PC-3 (cell line): ENCODE measurements at regions not wholly inside any gene's neighbourhood (a gene's known extent, or its start where the extent isn't known, plus 50 kb on each side); places are given as distances from the start of the nearest gene placed in this dataset.

Experiments used
- ATAC-seq: fragments of 200-7000 bp; cut with Tn5 transposase; 2 replicates; pipeline ENCODE4 v1.9.1; 2020; ENCODE audit warnings: mild to moderate bottlenecking, moderate library complexity
- BruUV-seq: library from RNA; stranded (reverse); fragments of 400-500 nt; replicated peaks from 2 replicates; lab custom pipeline; 2021; lab: Mats Ljungman, UMichigan
- CTCF ChIA-PET: fragments of 300-600 bp; sonication (Branson Sonifier 250); formaldehyde crosslinking; loops from one replicate; lab custom pipeline; 2022; ENCODE audit warnings: antibody characterized with exemption; lab: Charles Lee
- POLR2A ChIA-PET: fragments of 300-600 bp; sonication (Branson Sonifier 250); formaldehyde crosslinking; loops from one replicate; lab custom pipeline; 2022; ENCODE audit warnings: antibody characterized with exemption; ENCODE audit not compliant: unreplicated experiment; lab: Charles Lee
- DNase-seq: peaks from one replicate; pipeline ENCODE4 v3.0.0-alpha.2; 2015
- H2AFZ ChIP-seq: fragments of 300-600 bp; sonication (generic); 2 replicates; pipeline ENCODE4 v1.6.0; 2016; ENCODE audit warnings: antibody characterized with exemption, low read length
- H3F3A ChIP-seq: fragments of 300-600 bp; sonication (generic); one replicate; pipeline ENCODE4 v1.6.0; 2017; ENCODE audit warnings: antibody characterized with exemption, low read length, control low read depth, mild to moderate bottlenecking; ENCODE audit not compliant: unreplicated experiment
- H3K27ac ChIP-seq: fragments of 300-600 bp; sonication (generic); 2 replicates; pipeline ENCODE4 v1.5.1; 2016; ENCODE audit warnings: mild to moderate bottlenecking, low read length
- H3K27me3 ChIP-seq: fragments of 300-600 bp; sonication (generic); 2 replicates; pipeline ENCODE4 v1.6.1; 2016; ENCODE audit warnings: low read length, mixed read lengths
- H3K36me3 ChIP-seq: fragments of 300-600 bp; sonication (generic); 2 replicates; pipeline ENCODE4 v1.6.1; 2016; ENCODE audit warnings: low read depth, mixed run types, low read length, mixed read lengths
- H3K4me1 ChIP-seq: fragments of 300-600 bp; sonication (generic); 2 replicates; pipeline ENCODE4 v1.5.1; 2016; ENCODE audit warnings: low read length; ENCODE audit not compliant: insufficient read depth
- H3K4me2 ChIP-seq: fragments of 300-600 bp; sonication (generic); 2 replicates; pipeline ENCODE4 v1.6.0; 2016; ENCODE audit warnings: low read length
- H3K4me3 ChIP-seq: fragments of 300-600 bp; sonication (generic); 2 replicates; pipeline ENCODE4 v1.5.1; 2016; ENCODE audit warnings: mild to moderate bottlenecking, low read length, mixed read lengths
- H3K79me2 ChIP-seq: fragments of 300-600 bp; sonication (generic); 2 replicates; pipeline ENCODE4 v1.6.1; 2017; ENCODE audit warnings: low read length, mixed read lengths
- H3K9ac ChIP-seq: fragments of 300-600 bp; sonication (generic); 2 replicates; pipeline ENCODE4 v1.6.0; 2016; ENCODE audit warnings: mild to moderate bottlenecking, low read length
- H3K9me2 ChIP-seq: fragments of 300-600 bp; sonication (generic); replicated peaks from 2 replicates; pipeline ENCODE4 v1.6.1; 2016; ENCODE audit warnings: mixed run types, low read length, mixed read lengths
- H3K9me3 ChIP-seq: fragments of 300-600 bp; sonication (generic); 2 replicates; pipeline ENCODE4 v1.6.1; 2016; ENCODE audit warnings: low read length, mixed read lengths
- H4K20me1 ChIP-seq: fragments of 300-600 bp; sonication (generic); 2 replicates; pipeline ENCODE4 v1.6.1; 2016; ENCODE audit warnings: low read length, mixed read lengths
- EZH2 ChIP-seq: fragments of 300-600 bp; sonication (generic); IDR thresholded peaks from one replicate; pipeline ENCODE4 v1.6.1; 2017; ENCODE audit warnings: antibody characterized with exemption, mild to moderate bottlenecking, low read length; ENCODE audit not compliant: unreplicated experiment
- EZH2phosphoT487 ChIP-seq: fragments of 300-600 bp; sonication (generic); IDR thresholded peaks from 2 replicates; pipeline ENCODE4 v1.6.1; 2018; ENCODE audit warnings: mild to moderate bottlenecking, antibody characterized with exemption, low read length, borderline replicate concordance
- intact Hi-C: fragments of 100-400 bp; cut with micrococcal nuclease; formaldehyde crosslinking; loops from 2 replicates; pipeline ENCODE4 v1.9.0; 2023
- TF ChIP-seq, protein P1 (sequence below): fragments of 300-600 bp; sonication (generic); conservative IDR thresholded peaks from 2 replicates; pipeline ENCODE4 v1.5.1; 2017; ENCODE audit warnings: antibody characterized with exemption, low read depth, mild to moderate bottlenecking, low read length

DNA sequence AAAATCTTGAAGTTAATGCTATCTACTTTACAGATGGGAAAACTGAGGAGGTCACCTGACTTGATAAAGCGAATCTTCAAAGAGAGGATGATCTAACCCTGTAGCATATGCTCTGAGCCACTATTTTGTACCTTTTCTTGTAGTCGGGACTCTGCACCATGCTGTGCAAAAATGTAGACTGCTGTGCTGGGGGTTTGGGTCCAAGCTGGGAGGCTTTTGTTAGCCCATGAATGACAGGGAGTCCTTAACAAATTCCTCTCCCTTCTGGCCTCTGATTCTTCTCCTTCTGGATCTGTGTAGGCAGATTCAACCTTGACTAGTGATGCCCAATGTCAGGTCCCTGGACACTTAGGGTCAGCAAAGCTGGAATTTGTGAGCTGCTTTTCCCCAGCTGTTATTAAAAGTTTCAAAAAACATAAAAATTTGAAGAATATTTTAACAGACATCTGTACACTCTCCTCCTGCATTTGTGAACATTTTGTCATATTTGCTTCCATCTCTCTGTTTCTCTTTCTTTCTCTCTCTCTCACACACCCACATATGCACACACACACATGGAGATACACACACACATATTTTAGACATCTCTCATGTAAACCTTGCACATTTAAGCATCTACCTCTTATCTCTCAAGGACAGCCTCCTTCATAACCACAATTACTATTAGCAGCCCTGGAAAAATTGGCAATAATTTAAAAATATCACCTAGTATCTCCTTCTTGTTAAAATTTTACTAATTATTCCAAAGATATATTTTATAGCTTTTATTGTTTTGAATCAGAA lies 335.0 kb upstream of the TRIB2 start:
- BruUV-seq: no TSS peak
- Histone ChIP-seq H3K4me3 (no peak overlapping the region), H3K79me2 (no peaks in the 10 kb centered on the region), H3F3A (no peaks in the 10 kb centered on the region), H3K9me2 (no peaks in the 10 kb centered on the region), H3K9me3 (no peaks in the 10 kb centered on the region), H3K4me2 (no peak overlapping the region), H3K36me3 (no peaks in the 10 kb centered on the region), H3K9ac (no peak overlapping the region), H3K27ac (no peak overlapping the region), H2AFZ (no peak overlapping the region), H4K20me1 (no peaks in the 10 kb centered on the region), H3K27me3 (no peaks in the 10 kb centered on the region), H3K4me1 (no peaks in the 10 kb centered on the region)
- ChIA-PET CTCF (no interaction called here), POLR2A (no interaction called here)
- ATAC-seq (no peak), DNase-seq (no peak)
- TF ChIP-seq EZH2 (no peak), EZH2phosphoT487 (no peak)
- intact Hi-C loops: no loop called here

DNA sequence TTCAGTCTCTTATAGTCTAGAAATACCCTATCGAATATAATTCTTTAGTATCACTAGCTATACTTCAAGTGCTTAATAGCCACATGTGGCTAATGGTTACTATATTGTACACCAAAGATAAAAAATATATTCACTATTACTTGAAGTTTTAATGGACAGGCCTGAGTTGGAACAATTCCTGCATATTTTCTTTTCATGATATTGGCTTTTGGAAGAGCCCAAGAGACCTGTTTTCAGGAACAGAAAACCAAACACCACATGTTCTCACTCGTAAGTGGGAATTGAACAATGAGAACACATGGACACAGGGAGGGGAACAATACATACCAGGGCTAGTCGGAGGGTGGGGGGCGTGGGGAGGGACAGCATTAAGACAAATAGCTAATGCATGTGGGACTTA lies 334.4 kb upstream of the TRIB2 start:
- no peak overlapping the region for H3K4me3 ChIP-seq
- H3F3A ChIP-seq: no peaks in the 10 kb centered on the region
- no peak for ATAC-seq
- H3K27ac ChIP-seq: no peak overlapping the region
- TF ChIP-seq EZH2: no peak
- no peaks in the 10 kb centered on the region for H3K36me3 ChIP-seq
- H3K27me3 ChIP-seq: no peaks in the 10 kb centered on the region
- H2AFZ ChIP-seq: no peak overlapping the region
- H3K4me1 ChIP-seq: no peaks in the 10 kb centered on the region
- no peaks in the 10 kb centered on the region for H4K20me1 ChIP-seq
- BruUV-seq: no TSS peak
- H3K9me2 ChIP-seq: no peaks in the 10 kb centered on the region
- no peak for DNase-seq
- no peak overlapping the region for H3K4me2 ChIP-seq
- ChIA-PET CTCF (no interaction called here), POLR2A (no interaction called here)
- H3K79me2 ChIP-seq: no peaks in the 10 kb centered on the region
- H3K9me3 ChIP-seq: no peaks in the 10 kb centered on the region
- intact Hi-C loops: no loop called here
- H3K9ac ChIP-seq: no peak overlapping the region

DNA sequence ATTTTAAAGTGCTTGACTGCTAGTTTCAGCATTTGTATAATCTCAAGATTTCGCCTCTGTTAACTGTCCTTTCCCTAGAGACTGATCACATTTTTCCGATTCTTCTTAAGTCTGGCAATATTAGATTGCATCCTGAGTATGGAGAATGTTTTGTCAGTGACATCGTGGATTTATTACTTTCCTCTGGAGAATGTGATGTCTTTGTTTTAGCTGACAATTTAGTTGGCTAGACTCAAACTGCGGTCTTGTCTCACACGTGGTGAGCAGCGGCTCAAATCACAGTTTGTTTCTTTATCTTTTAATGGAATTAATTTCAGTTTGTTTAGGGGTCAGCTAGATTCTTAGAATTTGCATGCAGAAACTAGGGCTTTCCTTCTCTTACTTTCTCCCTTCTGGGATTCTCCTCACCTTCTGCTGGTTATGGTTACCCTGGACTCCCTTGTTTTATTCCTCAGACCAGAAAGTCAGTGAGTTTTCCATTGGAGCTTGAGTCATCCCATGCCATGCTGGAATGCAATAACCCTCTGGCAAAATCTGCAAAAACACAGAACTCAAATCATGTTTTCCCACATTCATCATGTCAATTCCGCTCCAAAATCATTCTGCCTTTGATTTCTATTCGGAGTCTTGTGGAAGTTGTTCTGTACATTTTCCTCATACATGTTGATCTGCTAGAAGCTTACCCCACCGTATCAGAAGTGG lies 327.2 kb upstream of the TRIB2 start:
- no peaks in the 10 kb centered on the region for H3F3A ChIP-seq
- ChIA-PET POLR2A (no interaction called here), CTCF (no interaction called here)
- H3K9ac ChIP-seq: no peak overlapping the region
- H3K4me1 ChIP-seq: peaks cover 4% of the 10 kb centered on the region; the same call in 1 of the 2 replicates
- 0 out of 2 replicates have a peak, but pooled peaks have one; percentile 24 for ATAC-seq
- H3K4me2 ChIP-seq: no peak overlapping the region
- no peak for TF ChIP-seq EZH2phosphoT487
- TF ChIP-seq, protein P1, sequence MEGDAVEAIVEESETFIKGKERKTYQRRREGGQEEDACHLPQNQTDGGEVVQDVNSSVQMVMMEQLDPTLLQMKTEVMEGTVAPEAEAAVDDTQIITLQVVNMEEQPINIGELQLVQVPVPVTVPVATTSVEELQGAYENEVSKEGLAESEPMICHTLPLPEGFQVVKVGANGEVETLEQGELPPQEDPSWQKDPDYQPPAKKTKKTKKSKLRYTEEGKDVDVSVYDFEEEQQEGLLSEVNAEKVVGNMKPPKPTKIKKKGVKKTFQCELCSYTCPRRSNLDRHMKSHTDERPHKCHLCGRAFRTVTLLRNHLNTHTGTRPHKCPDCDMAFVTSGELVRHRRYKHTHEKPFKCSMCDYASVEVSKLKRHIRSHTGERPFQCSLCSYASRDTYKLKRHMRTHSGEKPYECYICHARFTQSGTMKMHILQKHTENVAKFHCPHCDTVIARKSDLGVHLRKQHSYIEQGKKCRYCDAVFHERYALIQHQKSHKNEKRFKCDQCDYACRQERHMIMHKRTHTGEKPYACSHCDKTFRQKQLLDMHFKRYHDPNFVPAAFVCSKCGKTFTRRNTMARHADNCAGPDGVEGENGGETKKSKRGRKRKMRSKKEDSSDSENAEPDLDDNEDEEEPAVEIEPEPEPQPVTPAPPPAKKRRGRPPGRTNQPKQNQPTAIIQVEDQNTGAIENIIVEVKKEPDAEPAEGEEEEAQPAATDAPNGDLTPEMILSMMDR: no peak
- no peak for TF ChIP-seq EZH2
- no peaks in the 10 kb centered on the region for H3K79me2 ChIP-seq
- intact Hi-C loops: no loop called here
- peak; percentile 66 for DNase-seq
- H3K9me3 ChIP-seq: no peaks in the 10 kb centered on the region
- no peak overlapping the region for H2AFZ ChIP-seq
- 0 out of 2 replicates have a peak overlapping the region, but pooled peaks have one; percentile 8 for H3K27ac ChIP-seq
- no peaks in the 10 kb centered on the region for H4K20me1 ChIP-seq
- no peak overlapping the region for H3K4me3 ChIP-seq
- H3K27me3 ChIP-seq: no peaks in the 10 kb centered on the region
- BruUV-seq: no TSS peak
- H3K36me3 ChIP-seq: no peaks in the 10 kb centered on the region
- H3K9me2 ChIP-seq: no peaks in the 10 kb centered on the region
